ENCODE measurements at regions not wholly inside any gene's neighbourhood (a gene's known extent, or its start where the extent isn't known, plus 50 kb on each side); places are given as distances from the start of the nearest gene placed in this dataset.
A peak's percentile ranks its signal among the peaks of the same experiment; 100 is the strongest.

GRCh38 chr11:71201936-71202597 is 50.3 kb downstream of the SHANK2 start:
- ATAC-seq (ENCODE audit: low FRiP score) (no peak), DNase-seq (peak; percentile 24 to 30)
- Histone ChIP-seq H3K27ac (ENCODE audit: low read depth in 1 of 2, low read length in 2 of 2) (no peak overlapping the region), H3K4me3 (ENCODE audit: low read length in 2 of 2) (no peak overlapping the region), H3K9me3 (ENCODE audit: control insufficient read depth, low read length) (no peaks in the 10 kb centered on the region), H3K36me3 (ENCODE audit: control insufficient read depth in 1 of 2, insufficient read depth in 2 of 2, low read length in 1 of 2) (no peaks in the 10 kb centered on the region), H3K27me3 (ENCODE audit: control insufficient read depth in 1 of 2, insufficient read depth in 2 of 2, low read length in 1 of 2) (no peaks in the 10 kb centered on the region), H3K4me1 (ENCODE audit: control insufficient read depth in 1 of 2, insufficient read depth in 2 of 2, low read length in 2 of 2) (no peaks in the 10 kb centered on the region)
- intact Hi-C loops (cut with DNase I) = no loop called here
- WGBS, 2 donors = 87 to 91% methylated on average over 6 of the region's 6 CpGs

GRCh38 chr11:71201231-71201630 is 51.1 kb downstream of the SHANK2 start:
- H3K27ac ChIP-seq (ENCODE audit: low read depth in 1 of 2, low read length in 2 of 2) = no peak overlapping the region
- no peaks in the 10 kb centered on the region for H3K4me1 ChIP-seq (ENCODE audit: control insufficient read depth in 1 of 2, insufficient read depth in 2 of 2, low read length in 2 of 2)
- 93 to 94% methylated on average over 20 of the region's 20 CpGs for WGBS, 2 donors
- DNase-seq (peak; percentile 36 to 73), ATAC-seq (ENCODE audit: low FRiP score) (no peak)
- intact Hi-C loops (cut with DNase I) = no loop called here
- no peak overlapping the region for H3K4me3 ChIP-seq (ENCODE audit: low read length in 2 of 2)
- no peaks in the 10 kb centered on the region for H3K27me3 ChIP-seq (ENCODE audit: control insufficient read depth in 1 of 2, insufficient read depth in 2 of 2, low read length in 1 of 2)
- H3K9me3 ChIP-seq (ENCODE audit: control insufficient read depth, low read length) = no peaks in the 10 kb centered on the region
- no peaks in the 10 kb centered on the region for H3K36me3 ChIP-seq (ENCODE audit: control insufficient read depth in 1 of 2, insufficient read depth in 2 of 2, low read length in 1 of 2)

- ATAC-seq (ENCODE audit: low FRiP score) (no peak), DNase-seq (no peak)
- H3K4me1 ChIP-seq (ENCODE audit: control insufficient read depth in 1 of 2, insufficient read depth in 2 of 2, low read length in 2 of 2) = no peaks in the 10 kb centered on the region
- intact Hi-C loops (cut with DNase I) = no loop called here
- 75 to 77% methylated on average over 5 of the region's 5 CpGs for WGBS, 2 donors
- H3K9me3 ChIP-seq (ENCODE audit: control insufficient read depth, low read length) = no peaks in the 10 kb centered on the region
- no peaks in the 10 kb centered on the region for H3K36me3 ChIP-seq (ENCODE audit: control insufficient read depth in 1 of 2, insufficient read depth in 2 of 2, low read length in 1 of 2)
- no peak overlapping the region for H3K4me3 ChIP-seq (ENCODE audit: low read length in 2 of 2)
- H3K27me3 ChIP-seq (ENCODE audit: control insufficient read depth in 1 of 2, insufficient read depth in 2 of 2, low read length in 1 of 2) = no peaks in the 10 kb centered on the region
- H3K27ac ChIP-seq (ENCODE audit: low read depth in 1 of 2, low read length in 2 of 2) = no peak overlapping the region
Observed at GRCh38 chr11:71200761-71201160, 51.6 kb downstream of the SHANK2 start.

GRCh38 chr11:71200172-71200716 is 52.1 kb downstream of the SHANK2 start:
- ATAC-seq (ENCODE audit: low FRiP score) = no peak
- 67 to 71% methylated on average over 9 of the region's 9 CpGs for WGBS, 2 donors
- Histone ChIP-seq H3K36me3 (ENCODE audit: control insufficient read depth in 1 of 2, insufficient read depth in 2 of 2, low read length in 1 of 2) (no peaks in the 10 kb centered on the region), H3K27ac (ENCODE audit: low read depth in 1 of 2, low read length in 2 of 2) (no peak overlapping the region), H3K4me3 (ENCODE audit: low read length in 2 of 2) (no peak overlapping the region), H3K9me3 (ENCODE audit: control insufficient read depth, low read length) (no peaks in the 10 kb centered on the region), H3K27me3 (ENCODE audit: control insufficient read depth in 1 of 2, insufficient read depth in 2 of 2, low read length in 1 of 2) (no peaks in the 10 kb centered on the region), H3K4me1 (ENCODE audit: control insufficient read depth in 1 of 2, insufficient read depth in 2 of 2, low read length in 2 of 2) (no peaks in the 10 kb centered on the region)
- intact Hi-C loops (cut with DNase I) = no loop called here
- peak in 1 of 2 donors; percentile 9 for DNase-seq

- no peak overlapping the region for H3K27ac ChIP-seq (ENCODE audit: low read depth in 1 of 2, low read length in 2 of 2)
- DNase-seq = peak; percentile 26 to 32
- ATAC-seq (ENCODE audit: low FRiP score) = no peak
- H3K4me1 ChIP-seq (ENCODE audit: control insufficient read depth in 1 of 2, insufficient read depth in 2 of 2, low read length in 2 of 2) = no peaks in the 10 kb centered on the region
- intact Hi-C loops (cut with DNase I) = no loop called here
- no peaks in the 10 kb centered on the region for H3K36me3 ChIP-seq (ENCODE audit: control insufficient read depth in 1 of 2, insufficient read depth in 2 of 2, low read length in 1 of 2)
- H3K27me3 ChIP-seq (ENCODE audit: control insufficient read depth in 1 of 2, insufficient read depth in 2 of 2, low read length in 1 of 2) = no peaks in the 10 kb centered on the region
- no peaks in the 10 kb centered on the region for H3K9me3 ChIP-seq (ENCODE audit: control insufficient read depth, low read length)
- no peak overlapping the region for H3K4me3 ChIP-seq (ENCODE audit: low read length in 2 of 2)
- 74 to 76% methylated on average over 20 of the region's 20 CpGs for WGBS, 2 donors
Observed at GRCh38 chr11:71199226-71199820, 53.1 kb downstream of the SHANK2 start.

- H3K27ac ChIP-seq (ENCODE audit: low read depth in 1 of 2, low read length in 2 of 2) = no peak overlapping the region
- no peaks in the 10 kb centered on the region for H3K9me3 ChIP-seq (ENCODE audit: control insufficient read depth, low read length)
- intact Hi-C loops (cut with DNase I) = no loop called here
- H3K36me3 ChIP-seq (ENCODE audit: control insufficient read depth in 1 of 2, insufficient read depth in 2 of 2, low read length in 1 of 2) = no peaks in the 10 kb centered on the region
- no peak overlapping the region for H3K4me3 ChIP-seq (ENCODE audit: low read length in 2 of 2)
- ATAC-seq (ENCODE audit: low FRiP score) = no peak
- H3K4me1 ChIP-seq (ENCODE audit: control insufficient read depth in 1 of 2, insufficient read depth in 2 of 2, low read length in 2 of 2) = no peaks in the 10 kb centered on the region
- H3K27me3 ChIP-seq (ENCODE audit: control insufficient read depth in 1 of 2, insufficient read depth in 2 of 2, low read length in 1 of 2) = no peaks in the 10 kb centered on the region
- 92% methylated on average over 11 of the region's 11 CpGs for WGBS, 2 donors
- DNase-seq = peak in 1 of 2 donors; percentile 53
Observed at GRCh38 chr11:71198823-71199165, 53.6 kb downstream of the SHANK2 start.

- no peaks in the 10 kb centered on the region for H3K9me3 ChIP-seq (ENCODE audit: control insufficient read depth, low read length)
- no peaks in the 10 kb centered on the region for H3K4me1 ChIP-seq (ENCODE audit: control insufficient read depth in 1 of 2, insufficient read depth in 2 of 2, low read length in 2 of 2)
- intact Hi-C loops (cut with DNase I) = no loop called here
- H3K36me3 ChIP-seq (ENCODE audit: control insufficient read depth in 1 of 2, insufficient read depth in 2 of 2, low read length in 1 of 2) = no peaks in the 10 kb centered on the region
- ATAC-seq (ENCODE audit: low FRiP score) = no peak
- no peaks in the 10 kb centered on the region for H3K27me3 ChIP-seq (ENCODE audit: control insufficient read depth in 1 of 2, insufficient read depth in 2 of 2, low read length in 1 of 2)
- WGBS, 2 donors = 82 to 83% methylated on average over 17 of the region's 17 CpGs
- no peak overlapping the region for H3K27ac ChIP-seq (ENCODE audit: low read depth in 1 of 2, low read length in 2 of 2)
- peak; percentile 33 to 65 for DNase-seq
- no peak overlapping the region for H3K4me3 ChIP-seq (ENCODE audit: low read length in 2 of 2)
Observed at GRCh38 chr11:71198141-71198822, 54.1 kb downstream of the SHANK2 start.

GRCh38 chr11:71197096-71197495 is 55.3 kb downstream of the SHANK2 start:
- WGBS, 2 donors = 78 to 87% methylated on average over 5 of the region's 5 CpGs
- DNase-seq = peak; percentile 13 to 50
- no peak overlapping the region for H3K4me3 ChIP-seq (ENCODE audit: low read length in 2 of 2)
- no peaks in the 10 kb centered on the region for H3K36me3 ChIP-seq (ENCODE audit: control insufficient read depth in 1 of 2, insufficient read depth in 2 of 2, low read length in 1 of 2)
- H3K9me3 ChIP-seq (ENCODE audit: control insufficient read depth, low read length) = no peaks in the 10 kb centered on the region
- H3K27ac ChIP-seq (ENCODE audit: low read depth in 1 of 2, low read length in 2 of 2) = no peak overlapping the region
- intact Hi-C loops (cut with DNase I) = no loop called here
- no peak for ATAC-seq (ENCODE audit: low FRiP score)
- H3K27me3 ChIP-seq (ENCODE audit: control insufficient read depth in 1 of 2, insufficient read depth in 2 of 2, low read length in 1 of 2) = no peaks in the 10 kb centered on the region
- H3K4me1 ChIP-seq (ENCODE audit: control insufficient read depth in 1 of 2, insufficient read depth in 2 of 2, low read length in 2 of 2) = no peaks in the 10 kb centered on the region

- H3K9me3 ChIP-seq (ENCODE audit: control insufficient read depth, low read length) = no peaks in the 10 kb centered on the region
- no peaks in the 10 kb centered on the region for H3K27me3 ChIP-seq (ENCODE audit: control insufficient read depth in 1 of 2, insufficient read depth in 2 of 2, low read length in 1 of 2)
- H3K27ac ChIP-seq (ENCODE audit: low read depth in 1 of 2, low read length in 2 of 2) = no peak overlapping the region
- no peak for ATAC-seq (ENCODE audit: low FRiP score)
- H3K36me3 ChIP-seq (ENCODE audit: control insufficient read depth in 1 of 2, insufficient read depth in 2 of 2, low read length in 1 of 2) = no peaks in the 10 kb centered on the region
- H3K4me1 ChIP-seq (ENCODE audit: control insufficient read depth in 1 of 2, insufficient read depth in 2 of 2, low read length in 2 of 2) = no peaks in the 10 kb centered on the region
- 89 to 94% methylated on average over 5 of the region's 5 CpGs for WGBS, 2 donors
- peak; percentile 0 to 16 for DNase-seq
- intact Hi-C loops (cut with DNase I) = no loop called here
- no peak overlapping the region for H3K4me3 ChIP-seq (ENCODE audit: low read length in 2 of 2)
Observed at GRCh38 chr11:71194710-71195109, 57.7 kb downstream of the SHANK2 start.

Measured in aorta (tissue), 5 donors.